GM21515 (cell line): ENCODE measurements at regions not wholly inside any gene's neighbourhood (a gene's known extent, or its start where the extent isn't known, plus 50 kb on each side); places are given as distances from the start of the nearest gene placed in this dataset.

Experiments used
- ATAC-seq: cut with Tn5 transposase; IDR thresholded peaks from one replicate; pipeline ENCODE4 v1.9.1; 2021; ENCODE audit not compliant: unreplicated experiment

- no peak for ATAC-seq
Observed at GRCh38 chr3:106372806-106373190, 504.0 kb upstream of the CBLB start.

GRCh38 chr3:106376016-106376570 is 507.3 kb upstream of the CBLB start:
- no peak for ATAC-seq

GRCh38 chr3:106379251-106379750 is 510.5 kb upstream of the CBLB start:
- ATAC-seq, result no peak

GRCh38 chr3:106380232-106380631 is 511.4 kb upstream of the CBLB start:
- no peak for ATAC-seq

GRCh38 chr3:106381286-106381938 is 512.6 kb upstream of the CBLB start:
- ATAC-seq, result no peak

- no peak for ATAC-seq
Observed at GRCh38 chr3:106381939-106382335, 513.1 kb upstream of the CBLB start.

GRCh38 chr3:106386050-106386449 is 517.2 kb upstream of the CBLB start:
- ATAC-seq, result no peak

GRCh38 chr3:106392915-106393314 is 524.1 kb upstream of the CBLB start:
- no peak for ATAC-seq

GRCh38 chr3:106397006-106397405 is 528.2 kb upstream of the CBLB start:
- ATAC-seq, result no peak

- ATAC-seq, result no peak
Observed at GRCh38 chr3:106398891-106399600, 530.2 kb upstream of the CBLB start.

- no peak for ATAC-seq
Observed at GRCh38 chr3:106399761-106400160, 530.9 kb upstream of the CBLB start.

- ATAC-seq, result no peak
Observed at GRCh38 chr3:106401666-106402490, 533.1 kb upstream of the CBLB start.

GRCh38 chr3:106403371-106404145 is 534.7 kb upstream of the CBLB start:
- no peak for ATAC-seq

- no peak for ATAC-seq
Observed at GRCh38 chr3:106413683-106414082, 544.9 kb upstream of the CBLB start.

GRCh38 chr3:106420628-106421027 is 551.8 kb upstream of the CBLB start:
- ATAC-seq, result no peak

- no peak for ATAC-seq
Observed at GRCh38 chr3:106421426-106421825, 552.6 kb upstream of the CBLB start.

GRCh38 chr3:106421909-106422308 is 553.1 kb upstream of the CBLB start:
- no peak for ATAC-seq

- ATAC-seq, result no peak
Observed at GRCh38 chr3:106423321-106424225, 554.8 kb upstream of the CBLB start.

GRCh38 chr3:106425026-106425425 is 556.2 kb upstream of the CBLB start:
- no peak for ATAC-seq

GRCh38 chr3:106425916-106426315 is 557.1 kb upstream of the CBLB start:
- no peak for ATAC-seq
